Stimulated activated effector memory CD8-positive, alpha-beta T cell treated with anti-CD3 and anti-CD28 coated beads, Interleukin-12 subunit alpha, Interleukin-12 subunit beta, amount 100 ng/mL, for 72 hours (primary cell): ENCODE measurements at regions not wholly inside any gene's neighbourhood (a gene's known extent, or its start where the extent isn't known, plus 50 kb on each side); places are given as distances from the start of the nearest gene placed in this dataset.

Experiments
- ATAC-seq: fragments of 150-1000 bp; cut with Tn5 transposase; 2 replicates; pipeline ENCODE4 v1.10.0; 2021
- DNase-seq, 2 donors: peaks; one replicate each; pipeline ENCODE4 v3.0.0; 2021 to 2022; ENCODE audit warnings: low spot score in 2 of 2
- H3K27ac Mint-ChIP-seq: one replicate; pipeline ENCODE4 v1.8.0; 2022; ENCODE audit warnings: mild to moderate bottlenecking, mixed read lengths
- H3K36me3 Mint-ChIP-seq: one replicate; pipeline ENCODE4 v1.8.0; 2022; ENCODE audit warnings: mild to moderate bottlenecking, mixed read lengths
- H3K4me1 Mint-ChIP-seq: one replicate; pipeline ENCODE4 v1.8.0; 2022; ENCODE audit warnings: mixed read lengths
- H3K4me3 Mint-ChIP-seq: one replicate; pipeline ENCODE4 v1.8.0; 2022; ENCODE audit warnings: mild to moderate bottlenecking, mixed read lengths
- H3K9me3 Mint-ChIP-seq: one replicate; pipeline ENCODE4 v1.8.0; 2022; ENCODE audit warnings: mixed read lengths

- no peaks in the 10 kb centered on the region for H3K4me1 Mint-ChIP-seq
- H3K36me3 Mint-ChIP-seq = peaks cover 6% of the 10 kb centered on the region
- H3K9me3 Mint-ChIP-seq = peaks cover 2% of the 10 kb centered on the region
- ATAC-seq (no peak), DNase-seq (no peak)
- no peak overlapping the region for H3K4me3 Mint-ChIP-seq
- H3K27ac Mint-ChIP-seq = no peak overlapping the region
Measured at GRCh38 chrY:15162211-15162610, 637.9 kb downstream of the NLGN4Y start.

- no peak for ATAC-seq
- no peaks in the 10 kb centered on the region for H3K4me1 Mint-ChIP-seq
- no peaks in the 10 kb centered on the region for H3K36me3 Mint-ChIP-seq
- no peak overlapping the region for H3K4me3 Mint-ChIP-seq
- H3K9me3 Mint-ChIP-seq = peaks cover 2% of the 10 kb centered on the region
- DNase-seq = no peak
- H3K27ac Mint-ChIP-seq = no peak overlapping the region
Measured at GRCh38 chrY:15179890-15180289, 655.6 kb downstream of the NLGN4Y start.

GRCh38 chrY:15229056-15229455 lies 704.7 kb downstream of the NLGN4Y start:
- H3K27ac Mint-ChIP-seq = no peak overlapping the region
- no peak overlapping the region for H3K4me3 Mint-ChIP-seq
- no peaks in the 10 kb centered on the region for H3K36me3 Mint-ChIP-seq
- H3K9me3 Mint-ChIP-seq = peaks cover 11% of the 10 kb centered on the region
- DNase-seq = no peak
- no peak for ATAC-seq
- no peaks in the 10 kb centered on the region for H3K4me1 Mint-ChIP-seq

- Mint-ChIP-seq H3K9me3 (no peaks in the 10 kb centered on the region), H3K36me3 (no peaks in the 10 kb centered on the region), H3K4me3 (no peak overlapping the region), H3K27ac (no peak overlapping the region), H3K4me1 (no peaks in the 10 kb centered on the region)
- no peak for DNase-seq
- ATAC-seq = no peak
Measured at GRCh38 chrY:15239596-15240132, 715.3 kb downstream of the NLGN4Y start.

GRCh38 chrY:15259286-15259685 lies 735.0 kb downstream of the NLGN4Y start:
- Mint-ChIP-seq H3K36me3 (no peaks in the 10 kb centered on the region), H3K4me3 (no peak overlapping the region), H3K27ac (no peak overlapping the region), H3K9me3 (peaks cover 3% of the 10 kb centered on the region), H3K4me1 (no peaks in the 10 kb centered on the region)
- ATAC-seq = no peak
- no peak for DNase-seq

GRCh38 chrY:15286572-15286971 lies 762.2 kb downstream of the NLGN4Y start:
- Mint-ChIP-seq H3K27ac (no peak overlapping the region), H3K4me3 (no peak overlapping the region), H3K9me3 (no peaks in the 10 kb centered on the region), H3K4me1 (no peaks in the 10 kb centered on the region), H3K36me3 (no peaks in the 10 kb centered on the region)
- DNase-seq (no peak), ATAC-seq (no peak)

GRCh38 chrY:15289821-15290220 lies 765.5 kb downstream of the NLGN4Y start:
- Mint-ChIP-seq H3K4me3 (no peak overlapping the region), H3K27ac (no peak overlapping the region), H3K9me3 (no peaks in the 10 kb centered on the region), H3K36me3 (no peaks in the 10 kb centered on the region), H3K4me1 (no peaks in the 10 kb centered on the region)
- no peak for ATAC-seq
- no peak for DNase-seq

- no peak for DNase-seq
- Mint-ChIP-seq H3K36me3 (no peaks in the 10 kb centered on the region), H3K9me3 (no peaks in the 10 kb centered on the region), H3K4me1 (no peaks in the 10 kb centered on the region), H3K27ac (no peak overlapping the region), H3K4me3 (no peak overlapping the region)
- ATAC-seq = no peak
Measured at GRCh38 chrY:15292881-15293280, 768.6 kb downstream of the NLGN4Y start.

- H3K36me3 Mint-ChIP-seq = no peaks in the 10 kb centered on the region
- no peak overlapping the region for H3K4me3 Mint-ChIP-seq
- no peak for DNase-seq
- no peaks in the 10 kb centered on the region for H3K9me3 Mint-ChIP-seq
- no peak for ATAC-seq
- H3K4me1 Mint-ChIP-seq = no peaks in the 10 kb centered on the region
- H3K27ac Mint-ChIP-seq = no peak overlapping the region
Measured at GRCh38 chrY:15301879-15302278, 777.5 kb downstream of the NLGN4Y start.

GRCh38 chrY:15312166-15312565 lies 787.8 kb downstream of the NLGN4Y start:
- H3K36me3 Mint-ChIP-seq = no peaks in the 10 kb centered on the region
- H3K4me3 Mint-ChIP-seq = no peak overlapping the region
- H3K27ac Mint-ChIP-seq = no peak overlapping the region
- H3K9me3 Mint-ChIP-seq = peaks cover 3% of the 10 kb centered on the region
- H3K4me1 Mint-ChIP-seq = no peaks in the 10 kb centered on the region
- DNase-seq (no peak), ATAC-seq (no peak)

GRCh38 chrY:15324189-15324588 lies 799.9 kb downstream of the NLGN4Y start:
- ATAC-seq = no peak
- no peak for DNase-seq
- no peak overlapping the region for H3K4me3 Mint-ChIP-seq

GRCh38 chrY:15325201-15325600 lies 800.9 kb downstream of the NLGN4Y start:
- Mint-ChIP-seq H3K4me1 (no peaks in the 10 kb centered on the region), H3K4me3 (no peak overlapping the region), H3K9me3 (no peaks in the 10 kb centered on the region), H3K36me3 (no peaks in the 10 kb centered on the region), H3K27ac (no peak overlapping the region)
- no peak for DNase-seq
- no peak for ATAC-seq

More at GRCh38 chrY:15324189-15324588, 799.9 kb downstream of the NLGN4Y start:
- H3K4me1 Mint-ChIP-seq = no peaks in the 10 kb centered on the region
- H3K9me3 Mint-ChIP-seq = peaks cover 1% of the 10 kb centered on the region
- no peaks in the 10 kb centered on the region for H3K36me3 Mint-ChIP-seq
- no peak overlapping the region for H3K27ac Mint-ChIP-seq

GRCh38 chrY:15326673-15327072 lies 802.3 kb downstream of the NLGN4Y start:
- Mint-ChIP-seq H3K4me1 (no peaks in the 10 kb centered on the region), H3K9me3 (no peaks in the 10 kb centered on the region), H3K36me3 (no peaks in the 10 kb centered on the region), H3K27ac (no peak overlapping the region), H3K4me3 (no peak overlapping the region)
- ATAC-seq (no peak), DNase-seq (no peak)

GRCh38 chrY:15328848-15329247 lies 804.5 kb downstream of the NLGN4Y start:
- Mint-ChIP-seq H3K4me3 (no peak overlapping the region), H3K9me3 (no peaks in the 10 kb centered on the region), H3K27ac (no peak overlapping the region), H3K36me3 (no peaks in the 10 kb centered on the region), H3K4me1 (no peaks in the 10 kb centered on the region)
- no peak for ATAC-seq
- DNase-seq = no peak

- ATAC-seq (no peak), DNase-seq (no peak)
- Mint-ChIP-seq H3K9me3 (peaks cover 5% of the 10 kb centered on the region), H3K4me1 (no peaks in the 10 kb centered on the region), H3K4me3 (no peak overlapping the region), H3K27ac (no peak overlapping the region), H3K36me3 (no peaks in the 10 kb centered on the region)
Measured at GRCh38 chrY:15343522-15343921, 819.2 kb downstream of the NLGN4Y start.

- DNase-seq = no peak
- Mint-ChIP-seq H3K4me1 (no peaks in the 10 kb centered on the region), H3K4me3 (no peak overlapping the region), H3K36me3 (no peaks in the 10 kb centered on the region), H3K9me3 (peaks cover 2% of the 10 kb centered on the region), H3K27ac (no peak overlapping the region)
- ATAC-seq = no peak
Measured at GRCh38 chrY:15345471-15346155, 821.3 kb downstream of the NLGN4Y start.
